NCI-H510A (cell line): ENCODE measurements at regions not wholly inside any gene's neighbourhood (a gene's known extent, or its start where the extent isn't known, plus 50 kb on each side); places are given as distances from the start of the nearest gene placed in this dataset.
"Not testable (repeated sequence)": the region's sequence is repeated elsewhere in the genome, so short reads cannot be mapped to it uniquely, and the experiment has no call there.

ENCODE experiments used
- DNase-seq: peaks from one replicate; lab custom pipeline; 2025; lab: John Stamatoyannopoulos, UW

GRCh38 chr6:14553515-14553914, 435.9 kb downstream of the CD83 start:
- no peak for DNase-seq

DNA sequence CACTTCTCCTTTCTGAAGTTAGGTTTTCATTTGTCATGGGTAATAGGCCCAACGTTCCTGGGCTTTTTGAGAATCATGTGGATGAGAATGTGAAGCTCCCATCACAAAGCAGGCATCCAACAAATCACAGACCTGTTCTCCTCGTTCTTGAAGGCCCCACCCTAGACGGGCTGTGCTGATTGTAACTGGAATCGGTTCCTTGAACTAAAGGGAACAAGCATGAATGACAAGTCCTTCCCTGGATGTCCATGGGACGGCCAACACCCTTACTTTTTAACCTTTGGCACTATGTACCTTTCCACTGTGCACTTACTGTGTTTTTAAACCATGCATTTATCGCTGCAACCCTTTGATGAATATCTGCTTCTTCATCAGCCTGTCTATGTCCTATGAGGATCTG, 438.2 kb downstream of the CD83 start:
- no peak for DNase-seq

DNA sequence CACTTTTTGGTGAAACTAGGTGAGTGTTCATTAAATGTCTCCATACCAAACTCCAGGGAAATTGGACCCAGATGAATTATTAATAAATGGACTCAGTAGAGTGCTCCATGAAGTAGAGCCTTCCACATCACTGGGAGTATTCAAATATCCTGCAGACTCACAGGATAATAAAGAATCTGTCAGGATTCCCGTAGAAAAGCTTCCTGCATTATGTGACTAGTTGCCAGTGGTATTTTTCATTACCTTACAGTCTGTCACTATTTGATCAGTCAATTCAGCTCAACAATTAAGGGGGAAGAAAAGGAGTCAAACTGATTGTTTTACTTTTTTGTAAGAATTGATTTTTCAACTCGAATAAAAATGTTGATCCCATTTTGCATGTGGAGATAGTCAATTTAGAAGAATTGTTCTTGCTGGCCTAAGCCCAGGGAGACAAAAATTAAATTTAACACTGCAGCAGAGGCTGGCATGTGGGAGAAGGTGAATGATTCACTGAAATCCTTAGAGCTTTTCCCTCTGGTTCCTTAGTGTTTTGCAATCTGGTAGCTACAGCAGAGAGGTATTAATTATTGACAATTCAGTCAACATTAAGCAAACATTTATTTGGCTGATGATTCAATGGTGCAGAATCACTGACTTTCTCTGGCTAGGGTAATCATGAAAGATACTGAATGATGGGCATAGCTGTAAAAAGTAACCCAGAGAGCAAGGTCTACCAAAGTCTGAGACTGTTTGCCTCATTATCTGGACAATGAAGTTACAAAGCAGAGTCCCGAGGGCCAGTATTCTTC, 442.4 kb downstream of the CD83 start:
- no peak for DNase-seq

- DNase-seq = not testable (repeated sequence)
These were observed 444.0 kb downstream of the CD83 start for GRCh38 chr6:14561563-14561962.

- no peak for DNase-seq
These were observed 450.3 kb downstream of the CD83 start for GRCh38 chr6:14567842-14568241.

GRCh38 chr6:14569394-14569793, 451.8 kb downstream of the CD83 start:
- no peak for DNase-seq

GRCh38 chr6:14569874-14570273, 452.3 kb downstream of the CD83 start:
- DNase-seq = not testable (repeated sequence)

DNA sequence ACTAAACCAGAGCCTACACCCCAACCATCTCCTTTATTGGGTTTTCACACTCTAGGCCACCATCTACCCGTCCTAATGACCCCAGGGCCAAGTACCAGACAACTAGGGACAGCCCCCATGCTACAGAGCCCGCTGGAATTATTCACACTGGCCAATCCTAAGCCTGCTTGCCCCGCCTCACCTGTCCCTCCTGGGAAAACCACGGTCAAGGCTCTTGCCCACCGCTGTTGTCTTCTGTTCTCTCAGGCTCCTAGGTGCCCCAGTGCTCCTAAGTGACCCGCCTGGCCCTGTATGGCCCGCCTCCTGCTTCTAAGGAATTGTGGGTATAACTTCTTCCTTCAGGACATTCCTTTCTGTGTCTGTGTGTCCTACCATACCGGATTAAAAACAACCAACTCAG, 453.4 kb downstream of the CD83 start:
- DNase-seq = no peak

DNA sequence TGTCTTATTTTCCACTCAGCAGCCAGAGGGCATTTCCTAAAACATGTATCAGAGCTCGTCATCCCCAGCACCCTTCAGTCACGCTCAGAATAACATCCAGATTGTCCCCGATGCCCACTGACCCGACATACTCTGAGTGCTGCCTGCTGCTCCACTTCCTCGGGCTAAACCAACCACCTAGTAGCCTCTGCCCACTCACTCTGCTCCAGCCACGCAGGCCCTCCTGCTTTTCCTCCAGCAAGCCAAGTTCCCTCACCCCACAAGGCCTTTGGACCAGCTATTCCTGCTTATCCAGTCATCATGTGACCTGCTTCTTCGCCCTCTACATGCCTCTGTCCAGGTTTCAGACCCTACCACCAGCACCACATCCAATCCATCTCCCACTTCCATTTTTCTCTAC, 454.2 kb downstream of the CD83 start:
- DNase-seq = no peak

DNA sequence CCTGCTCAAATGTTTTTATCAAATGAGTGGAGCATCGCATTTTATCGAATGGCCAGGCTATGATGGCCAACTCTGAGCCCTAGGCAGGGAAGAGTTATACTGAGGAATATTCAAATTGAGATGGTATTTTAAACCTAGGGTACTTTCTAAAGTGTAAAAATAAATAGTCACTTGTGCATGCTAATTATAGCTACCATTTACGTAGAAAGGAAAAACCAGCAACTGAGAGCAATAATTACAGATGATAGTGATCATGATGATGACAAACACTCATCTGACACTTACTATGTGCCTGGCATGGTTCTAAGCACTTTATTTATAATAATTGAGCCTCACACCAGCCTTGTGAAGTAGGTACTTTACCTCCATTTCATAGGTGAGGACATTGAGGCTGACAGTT, 455.7 kb downstream of the CD83 start:
- no peak for DNase-seq

GRCh38 chr6:14573703-14574290, 456.2 kb downstream of the CD83 start:
- DNase-seq = no peak

GRCh38 chr6:14575961-14576360, 458.4 kb downstream of the CD83 start:
- DNase-seq = no peak

- DNase-seq = no peak
These were observed 461.4 kb downstream of the CD83 start for GRCh38 chr6:14578994-14579393.

GRCh38 chr6:14582749-14583148, 465.2 kb downstream of the CD83 start:
- DNase-seq = no peak

- no peak for DNase-seq
These were observed 466.3 kb downstream of the CD83 start for GRCh38 chr6:14583826-14584225.

DNA sequence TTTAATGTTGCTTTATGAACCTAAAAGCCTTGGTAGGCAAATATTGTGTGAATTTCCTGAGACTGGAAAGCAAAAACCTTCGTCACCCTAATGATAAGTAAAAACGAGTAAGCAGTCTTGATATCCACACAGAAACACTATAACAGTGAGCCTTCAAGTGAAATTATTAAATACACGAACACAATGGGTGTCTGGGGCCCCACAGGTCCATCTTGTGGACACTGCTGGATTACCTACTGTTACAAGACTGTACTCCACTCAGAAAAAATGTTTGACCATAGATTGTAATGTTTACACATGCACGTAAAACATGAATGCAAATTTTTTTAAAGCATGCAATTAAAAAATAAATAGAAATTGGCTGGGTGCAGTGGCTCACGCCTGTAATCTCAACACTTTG, 466.9 kb downstream of the CD83 start:
- no peak for DNase-seq

DNA sequence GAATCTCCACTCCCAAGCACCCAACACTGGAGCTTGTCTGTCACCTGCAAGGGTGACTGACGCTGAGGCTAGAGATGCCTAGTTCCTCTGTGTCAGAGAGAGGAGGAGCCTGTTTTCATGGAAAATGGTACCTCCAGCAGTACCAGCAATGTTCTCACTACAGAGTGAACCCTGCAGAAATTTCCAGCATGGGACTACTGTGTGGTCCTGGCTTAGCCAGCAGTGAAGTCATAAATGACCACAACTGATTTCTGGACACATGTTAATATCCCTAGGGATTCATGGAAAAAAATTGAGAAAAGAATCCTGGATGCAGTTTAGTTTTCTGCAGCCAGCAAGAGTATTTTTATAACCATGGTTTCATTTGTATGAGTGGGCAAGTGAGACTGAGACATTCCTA, 468.1 kb downstream of the CD83 start:
- DNase-seq = no peak

DNA sequence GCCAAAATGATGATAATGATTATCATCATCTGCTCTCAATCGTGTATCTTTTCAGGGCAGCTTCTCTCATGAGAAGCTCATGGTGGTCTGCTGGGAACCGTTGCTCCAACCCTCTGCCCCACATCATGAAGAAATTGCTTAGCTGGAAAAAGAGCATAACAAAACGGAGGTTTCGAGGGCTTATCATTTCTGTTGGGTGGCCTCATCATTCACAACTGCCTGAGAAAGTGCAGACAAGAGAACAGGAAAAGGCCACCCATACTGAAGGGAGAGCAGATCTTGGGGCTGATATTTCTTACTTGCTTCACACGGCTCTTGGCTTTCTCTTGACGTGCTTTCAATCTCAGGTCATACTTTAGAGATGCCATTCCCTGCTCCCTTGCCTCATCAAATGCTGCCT, 471.6 kb downstream of the CD83 start:
- DNase-seq = no peak

DNA sequence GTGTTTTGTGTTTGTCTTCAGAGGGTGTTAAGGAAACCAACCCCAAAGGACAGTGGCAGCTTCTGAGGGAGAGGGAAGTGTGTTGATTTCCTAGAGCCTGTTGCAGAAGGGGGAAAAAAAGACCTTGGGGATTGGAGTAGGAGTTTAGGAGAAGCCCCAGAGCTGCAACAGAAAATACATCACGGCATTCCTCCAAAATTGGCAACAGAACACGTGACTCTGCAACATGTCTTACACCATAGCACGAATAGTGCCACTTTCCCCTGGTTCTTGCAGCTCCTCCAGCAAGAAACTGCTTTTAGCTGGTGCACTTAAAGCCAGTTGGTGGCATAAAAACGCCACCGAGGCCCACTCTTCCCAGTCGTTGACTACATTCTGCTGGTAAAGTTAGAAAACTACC, 473.0 kb downstream of the CD83 start:
- DNase-seq = no peak

GRCh38 chr6:14591998-14592397, 474.4 kb downstream of the CD83 start:
- no peak for DNase-seq

DNA sequence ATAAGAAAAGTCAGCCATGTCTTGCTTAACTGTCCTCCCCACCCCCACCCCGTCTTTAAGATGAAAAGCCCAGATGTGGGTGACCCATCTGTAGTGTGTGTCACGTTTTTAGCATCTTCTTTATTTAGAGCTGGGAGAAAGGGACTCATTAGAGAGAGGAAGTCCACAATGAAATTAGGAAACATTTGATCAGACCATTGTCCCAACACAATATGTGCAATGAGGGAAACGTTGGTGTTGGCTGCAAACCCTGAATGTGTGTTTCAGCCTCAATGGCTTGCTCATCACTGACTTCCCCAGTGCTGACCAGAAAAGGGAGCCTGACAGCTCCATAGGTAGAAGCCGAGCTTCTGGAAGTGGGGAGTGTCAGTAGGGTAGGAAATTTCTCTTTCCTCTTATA, 475.7 kb downstream of the CD83 start:
- DNase-seq = no peak

- no peak for DNase-seq
These were observed 478.2 kb downstream of the CD83 start for GRCh38 chr6:14595751-14596150.

GRCh38 chr6:14596410-14596809, 478.8 kb downstream of the CD83 start:
- no peak for DNase-seq

DNA sequence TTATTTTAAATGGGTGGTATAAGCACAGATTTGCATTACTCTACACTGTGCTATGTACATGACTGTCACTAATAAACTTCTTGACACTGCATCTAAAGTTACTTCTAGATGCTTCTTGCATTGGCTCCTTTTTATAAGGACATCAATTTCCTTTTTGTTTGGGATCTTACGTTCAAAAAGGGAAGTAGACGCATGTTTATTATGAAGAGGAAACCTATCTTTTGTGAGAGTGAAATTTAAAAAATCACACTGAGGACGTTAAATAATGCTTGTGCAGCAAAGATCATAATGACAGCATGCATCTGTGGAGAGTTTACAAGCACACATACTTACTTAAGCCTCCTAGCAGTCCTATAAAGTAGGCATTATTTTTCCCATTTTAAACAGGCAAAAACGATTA, 479.5 kb downstream of the CD83 start:
- DNase-seq = no peak
